Activated CD4-positive, alpha-beta T cell treated with anti-CD3 and anti-CD28 coated beads for 36 hours (primary cell): ENCODE measurements at regions not wholly inside any gene's neighbourhood (a gene's known extent, or its start where the extent isn't known, plus 50 kb on each side); places are given as distances from the start of the nearest gene placed in this dataset.

Source experiments
- ATAC-seq: fragments of 200-7000 bp; cut with Tn5 transposase; one replicate; pipeline ENCODE4 v1.10.0; 2021; ENCODE audit warnings: mild to moderate bottlenecking, moderate library complexity
- CTCF ChIA-PET: fragments of 350-600 bp; sonication (Branson Sonifier 250); formaldehyde crosslinking; loops from one replicate; lab custom pipeline; 2021; ENCODE audit warnings: antibody characterized with exemption; lab: Charles Lee
- POLR2A ChIA-PET: fragments of 350-600 bp; sonication (Branson Sonifier 250); formaldehyde crosslinking; loops from one replicate; lab custom pipeline; 2021; ENCODE audit warnings: antibody characterized with exemption, inconsistent platforms; lab: Charles Lee
- DNase-seq: peaks from one replicate; pipeline ENCODE4 v3.0.0-alpha.2; 2020
- H3K27ac Mint-ChIP-seq: one replicate; pipeline ENCODE4 v1.8.0; 2021; ENCODE audit warnings: mixed read lengths
- H3K27me3 Mint-ChIP-seq: one replicate; pipeline ENCODE4 v1.8.0; 2021; ENCODE audit warnings: mixed read lengths
- H3K36me3 Mint-ChIP-seq: one replicate; pipeline ENCODE4 v1.8.0; 2021; ENCODE audit warnings: low read depth, mixed read lengths
- H3K4me1 Mint-ChIP-seq: one replicate; pipeline ENCODE4 v1.8.0; 2021; ENCODE audit warnings: mixed read lengths
- H3K4me3 Mint-ChIP-seq: one replicate; pipeline ENCODE4 v1.8.0; 2021; ENCODE audit warnings: mild to moderate bottlenecking, moderate library complexity, mixed read lengths
- H3K9me3 Mint-ChIP-seq: one replicate; pipeline ENCODE4 v1.8.0; 2021; ENCODE audit warnings: low read depth, mixed read lengths
- intact Hi-C, 2 experiments: fragments of 100-400 bp; cut with DNase I in 1 of 2; cut with micrococcal nuclease in 1 of 2; formaldehyde crosslinking; loops; one replicate each; pipeline versions ENCODE4 v1.14.2 to v1.15.1; 2022 to 2024; cut with DNase I, micrococcal nuclease

- Mint-ChIP-seq H3K4me3 (no peak overlapping the region), H3K9me3 (peaks cover 6% of the 10 kb centered on the region), H3K4me1 (no peaks in the 10 kb centered on the region), H3K27me3 (no peaks in the 10 kb centered on the region), H3K36me3 (no peaks in the 10 kb centered on the region), H3K27ac (no peak overlapping the region)
- CTCF ChIA-PET: interaction anchor here (0.5 kb wide), 1 partner anchor 1170 kb away, joined by 3 read pairs; no protein-coding TSS in a partner anchor
- intact Hi-C loops: no loop called here
- DNase-seq (no peak), ATAC-seq (no peak)
- POLR2A ChIA-PET: no interaction called here
Measured at GRCh38 chr2:17084877-17085276, 419.2 kb upstream of the CYRIA start.

GRCh38 chr2:17083902-17084301 is 418.3 kb upstream of the CYRIA start:
- intact Hi-C loops: no loop called here
- H3K4me1 Mint-ChIP-seq: no peaks in the 10 kb centered on the region
- H3K4me3 Mint-ChIP-seq: no peak overlapping the region
- CTCF ChIA-PET: no interaction called here
- no peak for ATAC-seq
- DNase-seq: no peak
- H3K36me3 Mint-ChIP-seq: peaks cover 2% of the 10 kb centered on the region
- peaks cover 11% of the 10 kb centered on the region for H3K9me3 Mint-ChIP-seq
- no peaks in the 10 kb centered on the region for H3K27me3 Mint-ChIP-seq
- H3K27ac Mint-ChIP-seq: no peak overlapping the region
- POLR2A ChIA-PET: no interaction called here

DNA sequence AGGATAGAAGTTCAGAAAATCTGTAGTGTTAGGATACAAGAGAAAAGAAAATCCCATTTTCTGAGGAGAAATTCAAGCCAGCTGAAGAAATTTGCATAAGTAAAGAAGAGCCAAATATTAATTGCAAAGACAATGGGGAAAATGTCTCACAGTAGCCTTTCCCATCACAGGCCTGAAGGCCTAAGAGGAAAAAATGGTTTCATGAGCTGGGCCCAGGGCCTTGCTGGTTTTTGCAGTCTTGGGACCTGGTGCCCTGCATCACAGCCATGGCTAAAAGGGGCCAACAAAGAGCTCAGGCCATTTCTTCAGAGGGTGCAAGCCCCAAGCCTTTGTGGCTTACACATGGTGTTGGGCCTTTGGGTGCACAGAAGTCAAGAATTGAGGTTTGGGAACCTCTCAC is 413.6 kb upstream of the CYRIA start:
- intact Hi-C loops: no loop called here
- H3K4me3 Mint-ChIP-seq: no peak overlapping the region
- H3K27me3 Mint-ChIP-seq: no peaks in the 10 kb centered on the region
- no peaks in the 10 kb centered on the region for H3K4me1 Mint-ChIP-seq
- POLR2A ChIA-PET: no interaction called here
- CTCF ChIA-PET: no interaction called here
- no peak for DNase-seq
- no peak for ATAC-seq
- H3K27ac Mint-ChIP-seq: no peak overlapping the region
- peaks cover 2% of the 10 kb centered on the region for H3K36me3 Mint-ChIP-seq
- peaks cover 18% of the 10 kb centered on the region for H3K9me3 Mint-ChIP-seq

- intact Hi-C loops: no loop called here
- H3K27ac Mint-ChIP-seq: no peak overlapping the region
- CTCF ChIA-PET: interaction anchor here (0.6 to 0.7 kb wide), 2 partner anchors 13 to 471 kb away, joined by 3 read pairs; no protein-coding TSS in a partner anchor
- H3K4me1 Mint-ChIP-seq: no peaks in the 10 kb centered on the region
- no peak overlapping the region for H3K4me3 Mint-ChIP-seq
- POLR2A ChIA-PET: no interaction called here
- DNase-seq (no peak), ATAC-seq (no peak)
- H3K36me3 Mint-ChIP-seq: peaks cover 2% of the 10 kb centered on the region
- H3K9me3 Mint-ChIP-seq: peaks cover 22% of the 10 kb centered on the region
- no peaks in the 10 kb centered on the region for H3K27me3 Mint-ChIP-seq
Measured at GRCh38 chr2:17076533-17076932, 410.9 kb upstream of the CYRIA start.

- Mint-ChIP-seq H3K4me1 (no peaks in the 10 kb centered on the region), H3K36me3 (no peaks in the 10 kb centered on the region), H3K27ac (no peak overlapping the region), H3K9me3 (peaks cover 4% of the 10 kb centered on the region), H3K27me3 (no peaks in the 10 kb centered on the region), H3K4me3 (no peak overlapping the region)
- no peak for DNase-seq
- intact Hi-C loops: no loop called here
- ChIA-PET CTCF (no interaction called here), POLR2A (no interaction called here)
- no peak for ATAC-seq
Measured at GRCh38 chr2:17070711-17071110, 405.1 kb upstream of the CYRIA start.

DNA sequence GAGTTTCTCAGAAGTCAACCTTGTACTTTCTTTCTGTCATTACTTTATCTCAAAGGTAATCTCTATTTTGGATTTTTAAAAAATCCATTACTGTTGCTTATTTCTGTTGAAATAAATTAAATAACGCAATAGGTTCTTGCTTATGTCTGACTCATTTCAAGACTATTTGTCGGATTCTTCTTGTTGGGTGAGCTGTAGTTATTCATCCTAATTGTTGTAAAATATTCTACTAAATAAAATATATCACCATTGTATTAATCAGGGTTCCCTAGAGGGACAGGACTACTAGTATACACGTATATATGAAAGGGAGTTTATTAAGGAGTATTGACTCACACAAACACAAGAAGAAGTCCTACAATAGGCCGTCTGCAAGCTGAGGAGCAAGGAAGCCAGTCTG is 403.9 kb upstream of the CYRIA start:
- CTCF ChIA-PET: no interaction called here
- no peaks in the 10 kb centered on the region for H3K36me3 Mint-ChIP-seq
- no peaks in the 10 kb centered on the region for H3K27me3 Mint-ChIP-seq
- H3K4me1 Mint-ChIP-seq: no peaks in the 10 kb centered on the region
- H3K4me3 Mint-ChIP-seq: no peak overlapping the region
- intact Hi-C loops: no loop called here
- POLR2A ChIA-PET: no interaction called here
- DNase-seq (no peak), ATAC-seq (no peak)
- no peak overlapping the region for H3K27ac Mint-ChIP-seq
- peaks cover 4% of the 10 kb centered on the region for H3K9me3 Mint-ChIP-seq

DNA sequence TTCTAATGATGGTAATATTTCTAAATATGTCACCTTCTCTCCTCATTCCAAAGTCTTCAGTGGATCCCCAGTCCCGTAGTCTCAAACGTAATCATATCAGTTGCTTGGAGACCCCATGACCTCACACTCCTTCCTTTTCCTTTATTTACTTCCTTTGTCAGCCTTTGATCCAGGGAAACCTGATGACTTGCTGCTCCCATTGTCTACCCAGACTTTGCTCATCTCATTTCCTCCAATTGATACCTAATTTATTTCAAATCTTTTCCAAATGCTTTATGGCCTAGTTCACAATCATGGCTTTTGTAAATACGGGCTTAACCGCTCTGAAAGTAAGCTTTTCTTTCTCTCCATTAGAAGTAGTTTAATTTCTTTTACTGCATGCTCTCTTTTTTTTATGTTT is 402.4 kb upstream of the CYRIA start:
- Mint-ChIP-seq H3K27me3 (no peaks in the 10 kb centered on the region), H3K27ac (no peak overlapping the region), H3K4me1 (no peaks in the 10 kb centered on the region), H3K9me3 (peaks cover 2% of the 10 kb centered on the region), H3K36me3 (no peaks in the 10 kb centered on the region), H3K4me3 (no peak overlapping the region)
- ChIA-PET POLR2A (no interaction called here), CTCF (no interaction called here)
- intact Hi-C loops: no loop called here
- ATAC-seq: no peak
- no peak for DNase-seq

- no peaks in the 10 kb centered on the region for H3K9me3 Mint-ChIP-seq
- ChIA-PET POLR2A (no interaction called here), CTCF (no interaction called here)
- DNase-seq (no peak), ATAC-seq (no peak)
- no peaks in the 10 kb centered on the region for H3K27me3 Mint-ChIP-seq
- H3K4me1 Mint-ChIP-seq: no peaks in the 10 kb centered on the region
- no peak overlapping the region for H3K27ac Mint-ChIP-seq
- H3K4me3 Mint-ChIP-seq: no peak overlapping the region
- H3K36me3 Mint-ChIP-seq: no peaks in the 10 kb centered on the region
- intact Hi-C loops: no loop called here
Measured at GRCh38 chr2:17065536-17065935, 399.9 kb upstream of the CYRIA start.

- intact Hi-C loops: no loop called here
- Mint-ChIP-seq H3K27ac (no peak overlapping the region), H3K9me3 (no peaks in the 10 kb centered on the region), H3K4me3 (no peak overlapping the region), H3K4me1 (no peaks in the 10 kb centered on the region), H3K36me3 (no peaks in the 10 kb centered on the region), H3K27me3 (no peaks in the 10 kb centered on the region)
- ChIA-PET POLR2A (no interaction called here), CTCF (no interaction called here)
- ATAC-seq (no peak), DNase-seq (no peak)
Measured at GRCh38 chr2:17061028-17061427, 395.4 kb upstream of the CYRIA start.

GRCh38 chr2:17059458-17059857 is 393.8 kb upstream of the CYRIA start:
- H3K27me3 Mint-ChIP-seq: no peaks in the 10 kb centered on the region
- H3K36me3 Mint-ChIP-seq: no peaks in the 10 kb centered on the region
- ChIA-PET POLR2A (no interaction called here), CTCF (no interaction called here)
- ATAC-seq (no peak), DNase-seq (no peak)
- no peaks in the 10 kb centered on the region for H3K4me1 Mint-ChIP-seq
- intact Hi-C loops: no loop called here
- H3K9me3 Mint-ChIP-seq: no peaks in the 10 kb centered on the region
- no peak overlapping the region for H3K4me3 Mint-ChIP-seq
- H3K27ac Mint-ChIP-seq: no peak overlapping the region

GRCh38 chr2:17058772-17059402 is 393.3 kb upstream of the CYRIA start:
- CTCF ChIA-PET: no interaction called here
- Mint-ChIP-seq H3K9me3 (no peaks in the 10 kb centered on the region), H3K4me3 (no peak overlapping the region), H3K27me3 (no peaks in the 10 kb centered on the region), H3K4me1 (no peaks in the 10 kb centered on the region), H3K36me3 (no peaks in the 10 kb centered on the region), H3K27ac (no peak overlapping the region)
- intact Hi-C loops: no loop called here
- POLR2A ChIA-PET: no interaction called here
- ATAC-seq: no peak
- no peak for DNase-seq

DNA sequence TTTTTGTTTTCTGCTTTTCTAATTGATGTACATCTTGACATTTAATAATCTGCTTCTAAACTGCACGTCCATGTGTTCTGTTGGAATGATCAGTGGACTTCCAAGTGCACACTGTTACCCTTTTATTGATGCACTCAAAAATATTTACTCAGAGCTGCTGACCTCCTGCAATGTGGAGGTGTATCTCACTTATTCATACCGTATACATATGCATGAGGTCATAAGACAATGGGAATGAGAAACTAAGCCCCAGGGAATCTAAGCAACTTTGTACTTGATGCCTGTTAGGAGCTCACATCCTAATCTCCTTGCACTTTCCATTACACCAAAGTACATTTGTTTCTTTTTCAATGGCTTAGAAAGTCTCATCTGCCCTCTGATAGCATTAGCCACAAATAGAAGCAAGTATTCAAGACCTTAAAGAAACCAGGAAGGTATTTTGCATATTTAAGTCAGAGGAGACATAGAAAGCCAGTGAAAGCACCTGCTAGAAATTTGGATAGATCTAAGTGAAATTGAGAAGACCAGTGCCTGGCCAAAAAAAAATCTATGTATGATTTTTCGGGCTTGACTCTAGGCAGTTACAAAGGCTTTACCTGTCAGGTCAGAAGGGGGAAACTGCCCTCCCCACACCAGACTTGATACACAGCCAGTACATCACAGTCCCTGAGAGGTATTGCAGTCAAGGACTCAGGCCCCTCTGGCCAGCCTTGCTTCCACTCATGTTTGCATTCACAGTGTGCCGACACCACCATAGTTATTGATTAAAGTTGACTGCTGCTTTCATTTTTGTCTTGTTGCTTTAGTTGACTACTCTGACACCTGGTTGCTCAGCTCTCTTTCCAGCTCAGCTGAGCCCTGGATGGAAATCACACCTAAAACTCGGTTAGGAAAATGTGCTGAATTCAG is 391.7 kb upstream of the CYRIA start:
- DNase-seq: no peak
- Mint-ChIP-seq H3K36me3 (no peaks in the 10 kb centered on the region), H3K4me3 (no peak overlapping the region), H3K4me1 (no peaks in the 10 kb centered on the region), H3K27me3 (no peaks in the 10 kb centered on the region), H3K27ac (no peak overlapping the region), H3K9me3 (no peaks in the 10 kb centered on the region)
- CTCF ChIA-PET: interaction anchor here (1.5 kb wide), 1 partner anchor 10 kb away, joined by 3 read pairs; no protein-coding TSS in a partner anchor
- POLR2A ChIA-PET: no interaction called here
- intact Hi-C loops: no loop called here
- ATAC-seq: no peak
